Left renal pelvis (tissue), 4 donors: ENCODE measurements at regions not wholly inside any gene's neighbourhood (a gene's known extent, or its start where the extent isn't known, plus 50 kb on each side); places are given as distances from the start of the nearest gene placed in this dataset.

Source experiments
- DNase-seq, 4 donors: peaks; one replicate each; pipeline ENCODE4 v3.0.0-alpha.2; 2013; ENCODE audit warnings: low read depth in 4 of 4, low spot score in 3 of 4

DNA sequence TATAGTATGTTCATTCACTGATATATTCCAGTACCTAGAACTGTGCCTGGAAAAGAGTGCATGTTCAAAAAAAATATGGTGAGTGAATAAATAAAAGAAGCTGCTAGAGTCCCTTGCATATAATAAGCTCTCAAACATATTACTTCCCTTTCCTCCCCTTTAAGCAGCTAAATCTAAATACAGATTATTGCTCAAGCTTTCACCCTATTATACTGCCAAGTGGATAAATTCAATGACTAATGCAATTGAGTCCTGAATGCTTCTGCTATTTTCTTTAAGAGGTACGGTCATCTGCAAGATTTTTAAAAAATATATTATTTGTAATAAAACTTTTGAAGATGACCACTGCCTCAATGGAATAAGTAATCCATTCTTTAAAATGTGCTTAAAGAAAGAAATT, 248.4 kb downstream of the PLK2 start:
- DNase-seq: no peak

GRCh38 chr5:58208674-58209073, 251.2 kb downstream of the PLK2 start:
- DNase-seq: no peak

DNA sequence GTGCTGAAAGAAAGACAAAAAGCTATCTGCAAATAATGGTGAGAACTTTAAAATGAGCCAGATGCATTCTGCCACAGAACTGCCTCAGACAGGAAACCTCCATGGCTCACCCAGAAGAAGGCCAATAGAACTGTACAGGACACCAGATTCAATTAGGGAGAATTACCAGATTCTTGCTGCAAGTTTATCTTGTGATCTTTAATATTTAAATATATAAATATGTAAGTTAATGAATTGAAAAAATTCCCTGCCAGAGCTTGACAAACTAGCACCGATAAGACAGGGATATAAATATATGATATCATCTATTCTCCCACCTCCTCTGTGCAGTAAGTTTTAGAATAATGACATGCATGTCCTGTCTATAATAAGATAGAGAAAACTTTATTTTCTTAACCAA, 252.8 kb downstream of the PLK2 start:
- DNase-seq: no peak

GRCh38 chr5:58204966-58205365, 254.9 kb downstream of the PLK2 start:
- DNase-seq: no peak

DNA sequence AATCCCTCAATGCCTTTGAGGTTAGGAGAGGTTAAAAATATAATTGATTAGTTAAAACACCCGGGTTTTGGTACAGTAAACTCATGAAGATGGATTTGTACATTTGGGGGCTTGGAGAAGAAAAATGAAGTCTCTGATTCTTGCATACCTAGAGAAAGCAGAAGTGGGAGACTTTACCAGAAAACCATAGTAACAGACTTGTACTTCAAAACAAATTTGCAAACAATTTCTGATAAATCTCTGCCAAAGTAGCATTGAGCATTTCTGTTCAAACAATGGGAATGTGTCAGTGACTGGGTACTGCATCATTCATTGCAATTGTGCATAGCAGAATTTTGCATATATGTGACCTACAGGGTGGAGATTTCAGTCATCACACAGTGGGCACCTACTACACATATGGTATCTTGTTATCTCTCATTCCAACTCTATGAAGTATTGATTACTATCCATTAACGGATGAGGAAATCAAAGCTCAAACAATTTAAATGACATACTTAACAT, 256.9 kb downstream of the PLK2 start:
- DNase-seq: no peak

DNA sequence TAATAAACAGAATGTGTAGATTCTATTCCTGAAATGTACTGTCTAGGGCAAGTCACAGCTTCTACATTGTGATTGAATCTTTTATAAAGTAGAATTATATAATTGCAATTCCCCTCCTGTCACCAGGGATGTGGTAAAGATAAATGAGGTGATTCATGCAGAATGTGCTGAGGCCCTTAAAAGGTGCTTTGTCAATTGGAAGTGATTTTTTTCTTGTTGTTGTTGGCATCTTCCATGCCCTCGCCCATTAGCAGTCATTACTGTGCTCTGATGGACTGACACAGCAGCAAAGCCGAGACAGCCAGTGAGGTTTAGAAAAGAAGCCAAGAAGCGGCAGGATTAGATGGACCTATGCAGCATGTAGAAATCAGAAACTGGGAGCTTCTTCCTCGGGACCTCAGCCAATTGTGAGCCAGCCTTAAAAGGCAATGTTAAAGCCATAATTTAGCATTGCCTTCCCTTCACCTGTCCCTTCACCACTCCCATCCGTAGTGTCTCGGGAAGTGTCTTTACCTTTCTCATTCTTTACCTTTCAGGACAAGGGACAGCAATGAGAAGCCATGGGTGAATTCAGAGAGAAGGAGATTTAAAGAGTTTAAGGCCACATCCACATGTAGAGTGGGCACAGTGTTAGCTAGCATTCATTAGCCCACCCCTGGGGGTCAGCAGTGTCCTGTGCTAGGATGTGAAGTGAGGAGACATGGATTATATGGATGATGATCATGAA, 257.8 kb downstream of the PLK2 start:
- DNase-seq: no peak

GRCh38 chr5:58200451-58200850, 259.4 kb downstream of the PLK2 start:
- no peak for DNase-seq

GRCh38 chr5:58199087-58199486, 260.8 kb downstream of the PLK2 start:
- DNase-seq: no peak

GRCh38 chr5:58198330-58198729, 261.6 kb downstream of the PLK2 start:
- DNase-seq: no peak

DNA sequence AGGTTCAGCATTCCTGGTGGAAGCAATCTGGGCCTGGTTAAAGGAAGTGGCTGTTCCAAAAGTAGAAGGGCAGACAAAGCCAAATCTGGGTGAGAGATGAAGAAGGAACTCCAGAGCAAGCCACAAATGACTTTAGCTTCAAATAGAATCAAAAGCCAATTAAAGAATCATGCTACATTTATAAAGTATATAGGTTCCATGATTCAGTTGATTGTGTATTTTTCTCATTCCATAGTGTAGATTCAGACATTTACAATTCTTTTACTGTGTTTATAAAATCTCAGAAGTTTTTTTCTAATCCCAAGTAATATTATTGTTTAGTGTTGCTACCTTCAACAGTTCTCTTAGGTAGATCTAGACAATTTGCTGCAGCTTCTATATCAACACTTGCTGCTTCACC, 262.0 kb downstream of the PLK2 start:
- no peak for DNase-seq

DNA sequence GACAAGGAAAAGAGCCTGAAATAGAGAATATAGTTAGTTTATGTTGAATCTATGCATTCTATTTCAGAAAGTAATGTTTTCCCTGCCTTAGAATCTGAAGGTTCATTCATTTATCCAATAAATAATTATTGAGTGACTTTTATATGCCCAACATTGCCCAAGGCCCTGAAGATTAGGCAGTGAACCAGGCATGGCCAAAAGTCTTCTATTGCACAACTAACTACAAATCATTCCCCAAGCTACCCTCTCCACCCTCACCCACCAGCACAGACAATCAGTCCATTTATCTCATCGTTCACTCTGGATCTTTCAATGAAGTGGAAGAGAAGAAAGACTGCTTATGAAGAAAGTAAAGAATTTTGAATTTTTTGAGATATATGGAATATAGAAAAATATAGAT, 268.4 kb downstream of the PLK2 start:
- no peak for DNase-seq

- no peak for DNase-seq
Observed at GRCh38 chr5:58188262-58188651, 271.6 kb downstream of the PLK2 start.

DNA sequence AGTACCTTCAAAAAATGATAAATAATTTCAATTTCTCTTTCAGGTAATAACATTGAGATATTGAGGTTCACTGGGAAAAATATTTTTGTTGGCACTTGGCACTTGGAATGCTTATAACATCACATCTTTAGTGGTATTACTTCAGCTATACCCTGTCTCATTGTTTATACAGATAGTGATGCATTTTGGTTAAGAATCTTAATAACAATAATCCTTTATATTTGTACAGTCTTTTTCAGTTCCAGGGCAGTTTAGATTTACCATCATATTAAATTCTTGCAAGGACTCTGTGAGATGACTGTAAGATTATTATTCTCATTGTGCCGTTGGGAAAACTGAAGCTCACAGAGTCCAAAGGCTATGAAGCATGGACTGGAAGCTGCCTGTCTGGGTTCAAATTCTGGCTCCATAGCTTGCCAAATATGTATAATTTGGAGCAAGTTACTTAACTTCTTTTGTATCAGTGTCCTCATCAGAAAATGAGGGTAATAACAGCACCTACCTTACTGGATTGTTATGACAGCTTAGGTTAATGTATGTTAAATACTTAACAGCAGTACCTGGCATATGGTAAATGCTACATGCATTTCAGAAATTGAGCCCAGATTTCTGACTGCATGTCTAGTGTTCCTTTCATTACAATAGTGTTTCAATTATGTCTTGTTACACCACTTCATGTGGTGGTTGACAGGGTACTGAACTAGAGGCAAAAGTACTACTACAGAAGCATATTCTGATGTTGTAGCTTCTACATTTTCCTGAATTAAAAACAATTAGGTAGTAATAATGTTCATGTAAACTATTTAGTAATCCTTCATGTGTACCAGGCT, 272.2 kb downstream of the PLK2 start:
- DNase-seq: no peak

DNA sequence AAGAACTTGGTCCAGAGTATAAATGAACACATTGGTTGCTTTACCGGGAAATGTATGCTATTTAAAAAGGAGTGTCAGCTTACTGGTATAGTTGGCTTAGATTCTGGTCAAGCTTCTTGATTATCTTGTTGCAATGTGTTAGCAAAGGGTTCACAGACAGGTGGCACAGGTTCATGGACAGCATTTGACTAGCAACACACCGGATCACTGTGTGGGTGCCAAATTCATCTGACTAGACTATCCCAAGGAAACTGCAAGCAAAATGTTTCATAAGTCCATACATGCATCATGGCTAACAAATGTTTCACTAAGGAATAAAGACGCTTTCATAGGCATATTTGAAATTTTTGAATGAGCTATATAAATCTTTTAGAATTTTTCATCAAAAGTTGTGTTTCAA, 274.1 kb downstream of the PLK2 start:
- DNase-seq: no peak

DNA sequence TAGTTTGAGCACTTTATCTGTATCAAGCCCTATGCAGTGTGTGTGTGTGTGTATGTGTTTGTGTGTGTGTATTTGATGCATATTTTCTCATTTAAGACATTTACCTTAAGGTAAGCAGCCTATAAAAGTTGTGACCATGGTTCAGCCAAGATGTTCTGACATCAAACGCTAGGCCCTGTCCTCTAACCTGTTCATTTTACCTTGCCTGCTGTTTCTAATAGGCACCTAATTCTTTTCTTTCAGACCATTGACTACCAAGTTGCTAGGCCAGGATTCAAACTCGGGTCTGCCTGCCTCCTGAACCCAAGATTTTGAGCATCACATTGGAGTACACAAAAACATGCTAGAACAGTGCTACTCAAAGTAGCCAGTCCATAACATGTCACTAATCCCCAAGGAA, 274.5 kb downstream of the PLK2 start:
- DNase-seq: no peak

DNA sequence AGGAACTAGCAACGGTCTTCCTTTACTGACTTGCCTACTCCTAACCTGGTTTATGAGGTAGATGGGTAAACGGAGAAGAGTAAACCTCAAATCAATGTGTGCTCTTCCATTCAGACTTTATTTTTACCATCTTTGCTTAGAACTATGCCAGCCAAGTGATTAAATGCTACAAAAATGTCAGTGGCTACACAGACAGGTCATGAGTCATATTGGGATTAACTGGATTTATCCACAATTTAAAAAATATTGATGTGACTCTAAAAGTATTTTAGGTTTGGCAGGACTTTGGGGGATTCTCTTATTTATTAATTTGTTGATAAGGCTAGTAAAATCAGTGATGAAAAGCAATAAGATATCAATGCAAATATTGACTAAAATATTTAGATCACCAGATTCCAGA, 275.0 kb downstream of the PLK2 start:
- no peak for DNase-seq

- DNase-seq: no peak
Observed at GRCh38 chr5:58183786-58184085, 276.1 kb downstream of the PLK2 start.

DNA sequence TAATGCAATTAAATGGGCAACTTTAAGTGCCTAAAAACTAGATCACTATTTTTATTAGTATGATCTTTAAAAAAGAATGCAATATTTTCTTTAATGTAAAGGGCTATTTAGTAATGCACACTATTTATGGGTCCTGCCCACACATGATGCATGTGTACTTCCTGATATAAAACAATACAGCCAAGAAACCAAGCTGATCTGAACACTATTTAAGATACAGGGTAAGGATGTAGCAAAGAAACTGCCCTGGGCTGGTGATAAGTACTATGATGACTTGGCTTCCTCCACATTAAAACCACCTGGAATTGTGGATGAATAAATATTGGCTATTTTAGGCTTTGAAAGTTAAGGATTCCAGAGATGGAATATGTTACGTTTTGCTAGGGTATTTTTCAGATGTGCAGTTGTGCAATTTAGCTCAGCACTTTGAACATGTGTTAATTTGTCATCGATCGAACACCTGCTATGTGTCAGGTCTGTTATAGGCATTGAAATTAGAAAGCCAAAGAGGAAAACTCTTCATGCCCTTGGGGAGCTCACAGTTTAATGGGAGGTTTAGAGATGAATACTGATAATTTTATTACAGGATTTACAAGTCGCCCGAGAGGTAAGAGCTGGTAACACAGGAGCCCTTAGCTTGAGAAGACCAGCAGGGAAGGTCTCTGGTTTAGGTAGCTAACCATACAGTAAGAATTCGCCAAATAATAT, 276.7 kb downstream of the PLK2 start:
- DNase-seq: no peak

DNA sequence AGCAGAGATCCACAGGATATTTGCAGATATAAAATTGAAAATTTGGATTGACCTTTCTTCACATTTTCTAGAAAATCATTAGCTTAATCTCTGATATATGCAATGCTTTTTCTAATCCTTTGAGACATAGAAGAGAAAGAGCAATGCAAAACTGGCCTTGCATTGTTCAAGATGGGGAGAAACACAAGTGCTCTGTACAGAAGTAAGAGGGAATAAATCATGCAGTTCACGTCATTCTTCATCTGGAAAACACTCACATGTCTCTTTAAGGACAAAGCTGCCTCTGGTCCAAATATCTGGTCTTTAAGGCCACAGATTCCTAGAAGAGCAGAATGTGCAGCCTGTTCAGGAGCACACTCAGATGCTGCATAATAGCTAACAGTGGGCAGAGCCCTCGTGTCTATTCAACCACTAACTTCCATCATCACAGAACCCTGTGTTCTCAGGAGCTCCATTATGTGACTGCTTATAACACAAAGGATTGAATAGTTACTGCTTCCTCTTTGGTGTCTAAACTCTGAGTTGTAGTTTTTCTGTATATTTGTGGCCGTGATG, 277.5 kb downstream of the PLK2 start:
- no peak for DNase-seq

GRCh38 chr5:58181578-58182286, 278.2 kb downstream of the PLK2 start:
- DNase-seq: no peak

DNA sequence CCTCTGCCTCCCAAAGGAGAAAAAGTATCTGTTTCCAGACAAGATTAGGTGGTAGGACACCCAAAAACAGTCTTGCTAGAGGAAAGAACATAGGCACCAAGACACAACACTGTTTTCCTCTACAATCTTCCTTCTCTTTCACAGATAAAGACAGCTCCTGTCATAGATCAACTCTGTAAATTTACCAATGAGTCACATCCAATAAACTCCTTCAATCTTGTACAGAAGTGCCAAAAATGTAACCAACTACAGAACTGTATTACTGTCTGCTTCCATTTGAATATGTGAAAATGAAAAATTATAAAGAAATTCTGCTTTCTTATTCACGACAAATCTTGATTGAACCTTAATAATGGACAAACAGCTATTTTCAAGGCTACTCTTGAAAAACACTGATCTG, 286.9 kb downstream of the PLK2 start:
- DNase-seq: no peak
